Activated CD8-positive, alpha-beta T cell treated with anti-CD3 and anti-CD28 coated beads, Interleukin-2, amount 10 ng/mL, durations not matched to agents 7 days and 5 days (primary cell): ENCODE measurements at regions not wholly inside any gene's neighbourhood (a gene's known extent, or its start where the extent isn't known, plus 50 kb on each side); places are given as distances from the start of the nearest gene placed in this dataset.
"Not testable (repeated sequence)": the region's sequence is repeated elsewhere in the genome, so short reads cannot be mapped to it uniquely, and the experiment has no call there.

Experiments used
- ATAC-seq: fragments of 150-1000 bp; cut with Tn5 transposase; one replicate; pipeline ENCODE4 v1.10.0; 2021; ENCODE audit warnings: moderate library complexity
- CTCF ChIA-PET: fragments of 350-600 bp; sonication (Branson Sonifier 250); formaldehyde crosslinking; loops from one replicate; lab custom pipeline; 2021; ENCODE audit warnings: antibody characterized with exemption; lab: Charles Lee
- POLR2A ChIA-PET: fragments of 350-600 bp; sonication (Branson Sonifier 250); formaldehyde crosslinking; loops from one replicate; lab custom pipeline; 2021; ENCODE audit warnings: antibody characterized with exemption; lab: Charles Lee
- DNase-seq: peaks from one replicate; pipeline ENCODE4 v3.0.0-alpha.2; 2020
- H3K27ac Mint-ChIP-seq: one replicate; pipeline ENCODE4 v1.8.0; 2021; ENCODE audit warnings: mild to moderate bottlenecking, mixed read lengths
- H3K27me3 Mint-ChIP-seq: one replicate; pipeline ENCODE4 v1.8.0; 2021; ENCODE audit warnings: low read depth, mixed read lengths
- H3K36me3 Mint-ChIP-seq: one replicate; pipeline ENCODE4 v1.8.0; 2021; ENCODE audit warnings: low read depth, mixed read lengths
- H3K4me1 Mint-ChIP-seq: one replicate; pipeline ENCODE4 v1.8.0; 2021; ENCODE audit warnings: low read depth, mixed read lengths
- H3K4me3 Mint-ChIP-seq: one replicate; pipeline ENCODE4 v1.8.0; 2021; ENCODE audit warnings: mild to moderate bottlenecking, mixed read lengths
- H3K9me3 Mint-ChIP-seq: one replicate; pipeline ENCODE4 v1.8.0; 2022; ENCODE audit warnings: mixed read lengths; ENCODE audit not compliant: insufficient read depth

GRCh38 chr15:99819981-99820718 is 86.9 kb upstream of the LYSMD4 start:
- peaks cover 44% of the 10 kb centered on the region for H3K36me3 Mint-ChIP-seq
- H3K9me3 Mint-ChIP-seq: peaks cover 4% of the 10 kb centered on the region
- H3K27me3 Mint-ChIP-seq: no peaks in the 10 kb centered on the region
- ATAC-seq (no peak), DNase-seq (no peak)
- no peak overlapping the region for H3K27ac Mint-ChIP-seq
- H3K4me3 Mint-ChIP-seq: no peak overlapping the region
- ChIA-PET POLR2A (no interaction called here), CTCF (no interaction called here)
- H3K4me1 Mint-ChIP-seq: peaks cover 4% of the 10 kb centered on the region

- CTCF ChIA-PET: no interaction called here
- ATAC-seq (no peak), DNase-seq (no peak)
- POLR2A ChIA-PET: no interaction called here
- Mint-ChIP-seq H3K9me3 (no peaks in the 10 kb centered on the region), H3K36me3 (peaks cover 37% of the 10 kb centered on the region), H3K4me3 (no peak overlapping the region), H3K27me3 (no peaks in the 10 kb centered on the region), H3K4me1 (peaks cover 4% of the 10 kb centered on the region), H3K27ac (no peak overlapping the region)
Measured at GRCh38 chr15:99818872-99819271, 85.6 kb upstream of the LYSMD4 start.

- ATAC-seq, H3K4me3 Mint-ChIP-seq, H3K27ac Mint-ChIP-seq, H3K27me3 Mint-ChIP-seq, H3K4me1 Mint-ChIP-seq, DNase-seq, H3K9me3 Mint-ChIP-seq, POLR2A ChIA-PET, CTCF ChIA-PET: not testable (repeated sequence)
- peaks cover 40% of the 10 kb centered on the region for H3K36me3 Mint-ChIP-seq
Measured at GRCh38 chr15:99816862-99817261, 83.6 kb upstream of the LYSMD4 start.

GRCh38 chr15:99810663-99811062 is 77.4 kb upstream of the LYSMD4 start:
- H3K27ac Mint-ChIP-seq: peak overlapping the region; percentile 32
- H3K27me3 Mint-ChIP-seq, ATAC-seq, H3K9me3 Mint-ChIP-seq, DNase-seq, POLR2A ChIA-PET, CTCF ChIA-PET: not testable (repeated sequence)
- peaks cover 30% of the 10 kb centered on the region for H3K36me3 Mint-ChIP-seq
- H3K4me1 Mint-ChIP-seq: peaks cover 20% of the 10 kb centered on the region
- H3K4me3 Mint-ChIP-seq: peak overlapping the region; percentile 41

GRCh38 chr15:99799854-99800250 is 66.6 kb upstream of the LYSMD4 start:
- H3K4me3 Mint-ChIP-seq, CTCF ChIA-PET, H3K9me3 Mint-ChIP-seq, H3K27me3 Mint-ChIP-seq, H3K36me3 Mint-ChIP-seq, DNase-seq, H3K4me1 Mint-ChIP-seq, POLR2A ChIA-PET, H3K27ac Mint-ChIP-seq, ATAC-seq: not testable (repeated sequence)

- POLR2A ChIA-PET, H3K27ac Mint-ChIP-seq, DNase-seq, H3K27me3 Mint-ChIP-seq, H3K4me1 Mint-ChIP-seq, ATAC-seq, H3K4me3 Mint-ChIP-seq, H3K36me3 Mint-ChIP-seq, H3K9me3 Mint-ChIP-seq: not testable (repeated sequence)
- CTCF ChIA-PET: interaction anchor here (1.0 kb wide), 1 partner anchor 527 kb away, joined by 3 read pairs; no protein-coding TSS in a partner anchor
Measured at GRCh38 chr15:99799182-99799853, 66.1 kb upstream of the LYSMD4 start.

- H3K4me3 Mint-ChIP-seq, H3K36me3 Mint-ChIP-seq, H3K27ac Mint-ChIP-seq, H3K9me3 Mint-ChIP-seq, ATAC-seq, H3K4me1 Mint-ChIP-seq, POLR2A ChIA-PET, DNase-seq, H3K27me3 Mint-ChIP-seq: not testable (repeated sequence)
- CTCF ChIA-PET: interaction anchor here (0.9 kb wide), 1 partner anchor 524 kb away, joined by 3 read pairs; no protein-coding TSS in a partner anchor
Measured at GRCh38 chr15:99796940-99797870, 64.0 kb upstream of the LYSMD4 start.

- CTCF ChIA-PET, H3K4me1 Mint-ChIP-seq, H3K27ac Mint-ChIP-seq, DNase-seq, POLR2A ChIA-PET, H3K36me3 Mint-ChIP-seq, ATAC-seq, H3K27me3 Mint-ChIP-seq, H3K9me3 Mint-ChIP-seq, H3K4me3 Mint-ChIP-seq: not testable (repeated sequence)
Measured at GRCh38 chr15:99791881-99792807, 58.9 kb upstream of the LYSMD4 start.

- H3K9me3 Mint-ChIP-seq, DNase-seq, H3K4me3 Mint-ChIP-seq, H3K4me1 Mint-ChIP-seq, H3K36me3 Mint-ChIP-seq, H3K27me3 Mint-ChIP-seq, ATAC-seq, POLR2A ChIA-PET, H3K27ac Mint-ChIP-seq, CTCF ChIA-PET: not testable (repeated sequence)
Measured at GRCh38 chr15:99790751-99791150, 57.5 kb upstream of the LYSMD4 start.

GRCh38 chr15:99788156-99788555 is 54.9 kb upstream of the LYSMD4 start:
- Mint-ChIP-seq H3K36me3 (no peaks in the 10 kb centered on the region), H3K27me3 (peaks cover 12% of the 10 kb centered on the region), H3K27ac (no peak overlapping the region), H3K4me3 (no peak overlapping the region), H3K4me1 (no peaks in the 10 kb centered on the region), H3K9me3 (no peaks in the 10 kb centered on the region)
- no peak for ATAC-seq
- CTCF ChIA-PET: interaction anchor here (1.1 kb wide), 1 partner anchor 516 kb away, joined by 3 read pairs; no protein-coding TSS in a partner anchor
- no peak for DNase-seq
- POLR2A ChIA-PET: no interaction called here

GRCh38 chr15:99784800-99785199 is 51.6 kb upstream of the LYSMD4 start:
- DNase-seq, H3K9me3 Mint-ChIP-seq, H3K4me3 Mint-ChIP-seq, H3K36me3 Mint-ChIP-seq, CTCF ChIA-PET, H3K4me1 Mint-ChIP-seq, ATAC-seq, H3K27ac Mint-ChIP-seq, POLR2A ChIA-PET: not testable (repeated sequence)
- peaks cover 12% of the 10 kb centered on the region for H3K27me3 Mint-ChIP-seq
